ENCODE measurements at regions not wholly inside any gene's neighbourhood (a gene's known extent, or its start where the extent isn't known, plus 50 kb on each side); places are given as distances from the start of the nearest gene placed in this dataset.

- TF ChIP-seq TAF1 (IDR thresholded peaks at IDR 0.05; ENCODE audit: low read depth, low read length) (no peak), ATF2 (IDR thresholded peaks at IDR 0.05; ENCODE audit: low read length) (no peak), NANOG (IDR thresholded peaks at IDR 0.05; ENCODE audit: insufficient read depth, low read depth, low read length, poor library complexity, severe bottlenecking) (no peak), PHF8 (conservative IDR thresholded peaks at IDR 0.05; ENCODE audit: low read depth, low read length) (no peak)
These were observed 220.5 kb downstream of the TENT5A start (continued) for GRCh38 chr6:81531869-81532561.

Data from H1 (cell line).